HG02885 (cell line): ENCODE measurements at regions not wholly inside any gene's neighbourhood (a gene's known extent, or its start where the extent isn't known, plus 50 kb on each side); places are given as distances from the start of the nearest gene placed in this dataset.

Source experiments
- ATAC-seq: cut with Tn5 transposase; IDR thresholded peaks from one replicate; pipeline ENCODE4 v1.9.1; 2021; ENCODE audit warnings: mild to moderate bottlenecking; ENCODE audit not compliant: unreplicated experiment, poor library complexity

DNA sequence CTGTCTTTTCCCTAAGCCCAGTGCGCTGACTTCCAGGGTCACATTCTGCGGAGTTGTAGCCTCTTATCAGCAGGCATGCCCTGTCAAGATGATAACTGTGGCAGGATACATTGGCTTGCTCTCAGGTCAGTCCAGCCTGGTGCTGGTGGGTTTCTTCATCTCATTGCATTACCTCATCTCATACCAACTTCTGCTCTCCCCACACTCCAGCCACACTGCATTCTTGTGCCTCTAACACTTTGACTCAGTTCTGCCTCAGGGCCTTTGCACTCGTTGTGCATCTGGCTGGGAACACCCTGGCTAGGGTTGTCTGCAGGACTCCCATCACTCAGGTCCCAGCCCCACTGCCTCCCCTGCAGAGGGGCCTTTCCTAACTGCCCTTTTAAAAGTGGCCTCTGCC lies 110.3 kb upstream of the BACH2 start:
- ATAC-seq = no peak

GRCh38 chr6:90406142-90406794 lies 109.6 kb upstream of the BACH2 start:
- no peak for ATAC-seq

DNA sequence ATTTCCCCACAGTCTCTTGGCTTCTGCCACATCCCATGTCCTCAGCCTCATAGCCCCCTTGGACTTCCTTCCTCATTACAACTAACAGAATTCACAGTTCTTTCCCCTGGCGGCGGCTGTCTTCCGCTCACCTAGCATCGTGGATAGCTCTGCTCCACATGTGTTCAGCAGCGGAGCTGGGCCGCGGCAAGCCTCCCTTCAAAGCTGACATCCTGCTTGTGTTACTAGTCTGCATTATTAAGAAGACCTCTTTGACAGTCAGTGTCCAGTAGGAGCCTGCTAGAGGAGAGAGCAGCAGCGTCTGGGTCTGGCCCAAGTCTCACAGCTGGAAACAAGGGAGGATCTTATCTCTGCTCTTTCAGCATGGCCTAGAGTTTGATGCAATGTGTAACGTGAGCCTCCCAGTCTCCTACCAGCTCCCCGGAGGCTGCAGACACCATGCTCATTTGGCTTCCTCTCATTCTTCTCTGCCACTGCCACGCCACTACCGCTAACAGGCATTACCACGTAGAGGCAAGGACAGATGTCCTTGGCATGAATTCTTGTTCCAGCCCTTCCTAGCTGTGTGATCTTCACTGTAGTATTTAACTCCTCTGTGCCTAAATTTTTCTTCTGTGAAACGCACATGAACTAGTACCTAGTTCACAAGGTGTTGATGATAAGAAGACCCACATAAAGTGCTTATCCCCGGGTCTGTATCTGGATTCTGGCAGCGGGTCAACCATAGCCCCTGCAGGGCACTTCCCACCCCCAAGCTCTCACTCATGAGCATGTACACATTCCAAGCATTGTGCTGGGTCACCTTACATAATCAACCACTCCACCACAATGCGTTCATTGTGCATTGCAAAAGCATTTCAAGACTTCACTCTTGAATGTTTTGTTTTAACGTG lies 107.1 kb upstream of the BACH2 start:
- ATAC-seq = no peak

DNA sequence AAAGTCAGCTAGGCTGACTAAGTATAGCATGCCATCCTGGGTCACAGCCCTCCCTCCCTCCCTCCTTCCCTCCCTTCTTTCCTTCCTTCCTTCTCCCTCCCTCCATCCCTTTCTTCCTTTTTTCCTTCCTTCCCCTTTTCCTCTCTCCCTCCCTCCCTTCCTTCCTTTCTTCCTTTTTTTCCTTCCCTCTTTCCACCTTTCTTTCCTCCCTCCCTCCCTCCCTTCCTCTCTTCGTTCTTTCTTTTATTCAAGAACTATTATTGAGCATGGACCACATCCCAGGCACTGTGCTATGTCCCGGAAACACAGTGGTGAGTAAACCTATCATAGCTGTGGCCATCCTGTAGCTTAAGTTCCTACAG lies 106.2 kb upstream of the BACH2 start:
- ATAC-seq = no peak

- ATAC-seq = no peak
Observed at GRCh38 chr6:90401933-90402830, 105.5 kb upstream of the BACH2 start.

- no peak for ATAC-seq
Observed at GRCh38 chr6:90399970-90400369, 103.3 kb upstream of the BACH2 start.

DNA sequence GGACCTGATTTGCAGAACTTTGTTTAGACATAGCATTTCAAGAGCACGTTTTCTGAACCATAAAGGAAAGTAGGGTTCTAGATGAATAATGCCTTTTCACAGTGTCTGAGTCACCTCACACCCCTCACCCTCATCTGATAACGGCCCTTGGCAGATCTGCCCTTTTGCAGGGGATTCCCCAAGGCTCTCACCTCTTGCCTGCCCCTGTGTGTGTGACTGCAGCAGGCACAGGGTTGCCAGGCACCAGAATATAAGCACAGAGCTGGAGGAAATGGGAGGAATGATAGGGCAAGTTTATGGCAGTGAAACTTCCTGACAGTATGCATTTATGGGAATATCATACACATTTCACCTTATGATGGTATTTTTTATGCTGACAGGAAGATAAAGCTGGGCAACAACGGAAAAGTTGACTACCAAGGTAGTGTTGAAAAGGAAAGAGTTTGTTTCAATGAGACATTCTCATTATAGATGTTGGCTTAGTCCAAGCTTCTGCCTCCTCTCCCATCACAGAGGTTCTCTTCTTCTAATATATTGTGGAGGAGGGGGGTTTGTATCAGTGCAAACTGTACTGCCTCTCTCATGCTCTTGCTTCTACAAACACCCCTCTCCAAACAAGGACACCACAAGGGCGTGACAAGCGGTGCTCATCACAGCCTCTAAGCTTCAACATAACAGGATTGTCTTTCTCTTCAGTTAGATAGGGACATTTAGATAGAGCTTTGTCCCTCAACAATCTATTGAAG lies 101.5 kb upstream of the BACH2 start:
- ATAC-seq = no peak

DNA sequence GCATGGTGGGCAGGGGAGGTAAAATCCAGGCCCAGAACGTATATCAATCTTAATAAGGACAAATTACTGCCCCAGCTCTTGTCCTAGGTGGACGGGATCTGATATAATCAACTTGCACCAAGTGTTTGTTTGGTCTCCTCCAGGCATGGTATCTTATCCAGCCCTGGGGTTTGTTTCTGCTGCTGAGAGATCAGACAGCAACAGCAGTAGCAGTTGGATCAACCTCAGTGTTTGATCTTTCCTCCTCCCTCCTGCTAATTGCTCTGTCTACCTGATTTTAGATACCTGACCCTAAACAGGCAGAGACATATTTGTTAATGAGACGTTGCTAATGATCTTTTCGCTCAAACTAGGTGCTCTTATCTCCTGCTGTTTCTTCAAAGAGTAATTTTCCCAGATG lies 100.4 kb upstream of the BACH2 start:
- ATAC-seq = no peak

- peak; percentile 77 for ATAC-seq
Observed at GRCh38 chr6:90393232-90393884, 96.7 kb upstream of the BACH2 start.

DNA sequence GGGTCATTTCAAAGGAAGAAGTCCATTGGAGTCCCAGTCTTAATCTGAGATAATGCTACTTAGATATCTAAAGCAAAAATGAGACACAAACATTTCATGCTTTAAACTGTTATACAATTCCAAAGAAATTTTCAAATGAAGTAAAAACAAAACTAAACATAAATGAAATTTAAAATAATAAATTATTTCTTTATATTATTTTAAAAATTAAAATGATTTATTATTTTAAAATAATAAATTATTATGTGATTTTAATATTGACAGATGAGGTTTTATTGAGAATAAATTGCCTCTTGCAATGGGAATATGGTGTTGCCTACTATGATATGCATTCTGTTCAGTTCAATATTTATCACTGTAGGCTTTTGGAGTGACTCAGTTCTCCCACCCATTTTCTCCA lies 93.7 kb upstream of the BACH2 start:
- no peak for ATAC-seq

- ATAC-seq = no peak
Observed at GRCh38 chr6:90388395-90388794, 91.8 kb upstream of the BACH2 start.

DNA sequence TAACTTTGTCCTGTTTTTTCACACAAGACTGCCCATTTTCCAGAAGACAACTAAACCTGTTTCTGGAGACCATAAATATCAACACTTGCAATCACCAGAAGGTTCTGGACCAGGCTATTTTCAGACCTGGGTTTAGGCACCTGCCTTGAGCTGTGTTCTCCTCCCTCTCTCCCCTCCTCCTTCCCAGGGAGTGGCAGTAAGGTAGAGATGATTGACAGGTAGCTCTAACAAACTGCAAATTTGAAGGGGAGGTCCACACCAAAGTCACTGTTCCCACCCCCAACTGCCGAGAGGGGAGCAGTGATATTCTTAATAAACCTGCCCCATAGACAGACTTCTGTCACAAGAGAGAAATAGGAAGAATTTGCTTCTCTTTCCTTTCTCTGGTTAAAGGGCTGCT lies 91.2 kb upstream of the BACH2 start:
- no peak for ATAC-seq

DNA sequence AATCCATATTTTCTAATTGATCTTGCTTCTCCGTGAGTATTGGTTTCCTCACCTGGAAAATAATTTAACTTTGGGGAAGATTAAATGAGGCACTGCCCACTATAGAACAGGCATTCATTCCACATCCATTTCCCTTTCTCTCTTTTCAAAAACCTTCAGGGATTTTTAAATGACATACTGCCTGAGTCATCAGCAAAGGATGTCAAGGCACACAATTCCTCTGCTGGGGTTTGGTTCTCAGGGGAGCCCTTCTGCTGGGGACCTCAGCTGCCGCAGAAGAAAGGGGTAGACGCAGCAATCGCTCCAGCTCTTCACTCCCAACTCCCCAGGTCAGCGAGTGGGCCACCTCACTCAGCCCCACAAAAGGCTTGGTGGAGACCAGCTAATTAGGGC lies 90.7 kb upstream of the BACH2 start:
- ATAC-seq = no peak

GRCh38 chr6:90386399-90387382 lies 90.0 kb upstream of the BACH2 start:
- no peak for ATAC-seq

DNA sequence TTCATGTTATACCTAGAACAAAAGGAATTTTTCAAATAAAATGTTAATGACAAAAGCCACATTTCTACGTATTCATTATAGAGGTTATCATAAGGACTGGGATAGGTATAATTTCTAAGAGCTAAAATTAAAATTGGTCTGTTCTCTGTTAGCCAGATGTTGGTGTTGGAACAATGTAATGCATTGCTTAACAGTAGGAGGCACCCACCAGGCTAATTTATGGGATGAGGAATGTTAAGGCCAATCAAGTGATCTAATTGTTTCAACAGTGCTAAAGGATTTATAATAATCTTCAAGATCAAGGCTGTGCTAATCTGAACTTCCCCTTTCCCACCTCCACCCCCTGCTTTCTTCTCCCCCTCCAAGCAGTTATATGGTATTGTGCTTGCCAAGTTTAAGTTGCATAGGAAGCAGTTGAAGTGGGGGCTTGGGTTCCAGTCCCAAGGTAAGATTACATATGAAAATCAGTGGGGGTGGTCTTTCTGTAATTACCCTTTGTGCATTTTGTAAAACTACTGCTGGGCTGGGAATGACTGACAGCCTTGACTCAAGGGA lies 89.2 kb upstream of the BACH2 start:
- no peak for ATAC-seq

GRCh38 chr6:90384720-90385119 lies 88.1 kb upstream of the BACH2 start:
- ATAC-seq = no peak

DNA sequence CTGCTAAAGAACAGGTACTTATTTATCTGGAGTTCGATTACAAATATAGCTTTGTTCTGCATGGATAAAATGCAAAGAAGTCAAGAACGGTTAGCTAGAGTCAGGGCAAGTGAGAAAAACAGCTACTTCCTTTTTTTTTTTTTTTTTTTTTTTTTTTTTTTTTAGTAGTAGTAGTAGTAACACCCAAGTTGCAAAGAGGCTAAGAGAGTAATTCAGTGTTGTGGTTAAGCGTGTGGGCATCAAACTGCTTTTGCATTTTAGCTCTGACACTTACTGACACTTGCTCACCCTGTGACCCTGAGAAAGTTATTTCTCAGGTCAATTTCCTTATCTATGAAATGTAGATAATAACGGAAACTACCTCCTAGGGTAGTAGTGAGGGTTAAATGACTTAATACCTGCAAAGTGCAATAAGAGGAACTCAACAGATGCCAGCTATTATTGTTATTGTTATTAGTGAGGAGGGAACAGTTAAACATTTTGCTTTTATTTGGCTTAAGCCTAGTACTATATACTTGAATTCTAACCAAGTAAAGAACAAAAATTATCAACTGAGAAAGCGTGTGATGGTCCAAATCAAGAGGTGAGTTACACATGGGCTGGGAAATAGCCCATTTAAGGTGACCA lies 86.7 kb upstream of the BACH2 start:
- peak; percentile 59 for ATAC-seq

GRCh38 chr6:90382760-90383159 lies 86.1 kb upstream of the BACH2 start:
- ATAC-seq = no peak
